ENCODE measurements at regions not wholly inside any gene's neighbourhood (a gene's known extent, or its start where the extent isn't known, plus 50 kb on each side); places are given as distances from the start of the nearest gene placed in this dataset.

- H3K4me1 ChIP-seq = no peaks in the 10 kb centered on the region
- H3K4me3 ChIP-seq = no peak overlapping the region
- TF ChIP-seq CTCF (IDR thresholded peaks at IDR 0.05) = no peak
- intact Hi-C loops (cut with DNase I) = no loop called here
- H3K27ac ChIP-seq = no peak overlapping the region
- no peak for DNase-seq (ENCODE audit: low spot score in 2 of 2)
- no peaks in the 10 kb centered on the region for H3K27me3 ChIP-seq
- no peaks in the 10 kb centered on the region for H3K36me3 ChIP-seq
- no peaks in the 10 kb centered on the region for H3K9me3 ChIP-seq
These were observed 100.6 kb upstream of the ADAMTS19 start for GRCh38 chr5:129359450-129359849.

GRCh38 chr5:129361441-129362025 is 98.6 kb upstream of the ADAMTS19 start:
- Histone ChIP-seq H3K9me3 (no peaks in the 10 kb centered on the region), H3K4me1 (no peaks in the 10 kb centered on the region), H3K27ac (no peak overlapping the region), H3K27me3 (no peaks in the 10 kb centered on the region), H3K36me3 (no peaks in the 10 kb centered on the region), H3K4me3 (no peak overlapping the region)
- no peak for TF ChIP-seq CTCF (IDR thresholded peaks at IDR 0.05)
- intact Hi-C loops (cut with DNase I) = no loop called here
- DNase-seq (ENCODE audit: low spot score in 2 of 2) = no peak

DNA sequence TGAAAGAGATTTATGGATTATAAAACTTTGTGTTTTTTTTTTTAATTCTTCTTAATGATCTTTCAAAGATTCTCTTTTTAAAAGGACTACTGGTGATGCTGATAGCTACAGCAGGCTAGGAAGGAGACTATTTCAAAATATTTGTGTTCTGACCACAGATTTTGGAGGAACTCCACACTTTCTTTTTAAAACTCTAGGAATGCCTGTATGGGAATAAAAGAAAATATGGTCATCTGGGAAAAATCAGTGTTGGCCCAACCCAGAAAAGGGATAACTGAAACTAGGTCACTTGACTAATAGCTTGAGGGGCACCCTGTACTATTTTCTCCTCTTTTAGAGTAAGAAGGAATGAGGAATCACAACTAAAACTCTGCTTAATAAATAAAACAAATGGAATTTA is 97.6 kb upstream of the ADAMTS19 start:
- no peak for TF ChIP-seq CTCF (IDR thresholded peaks at IDR 0.05)
- no peaks in the 10 kb centered on the region for H3K4me1 ChIP-seq
- no peak overlapping the region for H3K4me3 ChIP-seq
- no peak for DNase-seq (ENCODE audit: low spot score in 2 of 2)
- intact Hi-C loops (cut with DNase I) = no loop called here
- no peaks in the 10 kb centered on the region for H3K36me3 ChIP-seq
- no peak overlapping the region for H3K27ac ChIP-seq
- H3K9me3 ChIP-seq = no peaks in the 10 kb centered on the region
- no peaks in the 10 kb centered on the region for H3K27me3 ChIP-seq

- DNase-seq (ENCODE audit: low spot score in 2 of 2) = no peak
- H3K27me3 ChIP-seq = no peaks in the 10 kb centered on the region
- intact Hi-C loops (cut with DNase I) = no loop called here
- no peaks in the 10 kb centered on the region for H3K9me3 ChIP-seq
- no peaks in the 10 kb centered on the region for H3K36me3 ChIP-seq
- no peaks in the 10 kb centered on the region for H3K4me1 ChIP-seq
- H3K4me3 ChIP-seq = no peak overlapping the region
- no peak overlapping the region for H3K27ac ChIP-seq
- no peak for TF ChIP-seq CTCF (IDR thresholded peaks at IDR 0.05)
These were observed 96.1 kb upstream of the ADAMTS19 start for GRCh38 chr5:129363991-129364390.

DNA sequence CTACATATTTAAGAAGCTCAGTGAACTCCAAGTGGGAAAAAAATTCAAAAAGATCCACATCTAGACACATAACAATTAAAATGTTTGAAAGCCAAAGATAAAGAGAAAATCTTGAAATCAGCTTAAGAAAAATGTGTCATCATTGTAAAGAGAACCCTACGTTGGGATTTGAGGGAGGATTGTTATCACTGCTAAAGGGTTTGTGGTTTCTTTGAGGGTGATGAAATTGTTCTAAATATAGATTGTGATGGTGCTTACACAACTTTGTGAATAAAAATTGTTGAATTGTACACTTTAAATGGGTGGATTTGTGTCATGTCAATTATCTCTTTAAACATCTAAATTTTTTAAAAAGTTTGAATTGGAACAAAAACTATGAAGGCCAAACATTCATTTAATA is 92.2 kb upstream of the ADAMTS19 start:
- TF ChIP-seq CTCF (IDR thresholded peaks at IDR 0.05) = no peak
- no peak overlapping the region for H3K4me3 ChIP-seq
- no peak overlapping the region for H3K27ac ChIP-seq
- H3K9me3 ChIP-seq = no peaks in the 10 kb centered on the region
- intact Hi-C loops (cut with DNase I) = no loop called here
- no peak for DNase-seq (ENCODE audit: low spot score in 2 of 2)
- H3K36me3 ChIP-seq = no peaks in the 10 kb centered on the region
- no peaks in the 10 kb centered on the region for H3K4me1 ChIP-seq
- no peaks in the 10 kb centered on the region for H3K27me3 ChIP-seq

DNA sequence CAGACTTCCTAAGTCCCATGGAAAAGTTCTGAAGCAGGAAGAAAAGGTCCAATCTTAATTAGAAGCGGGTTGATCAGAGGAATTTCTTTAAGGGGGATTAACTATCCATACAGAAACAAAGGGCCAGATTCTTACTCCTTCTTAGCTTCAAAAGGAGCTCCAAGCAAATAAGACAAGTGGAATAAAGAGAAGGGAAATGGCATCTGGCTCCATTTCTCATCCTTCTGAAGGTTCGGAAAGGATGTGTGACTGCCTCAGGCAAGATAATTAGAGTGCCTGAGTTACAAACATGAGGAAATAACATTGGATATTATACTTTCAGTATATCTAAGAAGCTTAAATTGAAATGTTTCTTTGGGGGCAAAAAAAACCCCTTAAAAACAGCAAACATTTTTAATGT is 88.1 kb upstream of the ADAMTS19 start:
- no peaks in the 10 kb centered on the region for H3K27me3 ChIP-seq
- H3K27ac ChIP-seq = no peak overlapping the region
- H3K4me1 ChIP-seq = no peaks in the 10 kb centered on the region
- DNase-seq (ENCODE audit: low spot score in 2 of 2) = no peak
- no peaks in the 10 kb centered on the region for H3K36me3 ChIP-seq
- intact Hi-C loops (cut with DNase I) = no loop called here
- no peak for TF ChIP-seq CTCF (IDR thresholded peaks at IDR 0.05)
- no peak overlapping the region for H3K4me3 ChIP-seq
- no peaks in the 10 kb centered on the region for H3K9me3 ChIP-seq
